ENCODE measurements at regions not wholly inside any gene's neighbourhood (a gene's known extent, or its start where the extent isn't known, plus 50 kb on each side); places are given as distances from the start of the nearest gene placed in this dataset.

- DNase-seq (ENCODE audit: low read depth), result no peak
- Histone ChIP-seq H3K4me3 (ENCODE audit: low read depth, low read length) (no peak overlapping the region), H3K36me3 (ENCODE audit: control insufficient read depth, insufficient read depth, low read length) (no peaks in the 10 kb centered on the region), H3K27me3 (ENCODE audit: control insufficient read depth, insufficient read depth, low read length) (no peaks in the 10 kb centered on the region)
- no peak for TF ChIP-seq CTCF (IDR thresholded peaks at IDR 0.05; ENCODE audit: insufficient read depth, low read length, poor library complexity, severe bottlenecking)
Measured at GRCh38 chr6:23327621-23328020, 758.3 kb downstream of the HDGFL1 start.

GRCh38 chr6:23329086-23329485 lies 759.7 kb downstream of the HDGFL1 start:
- Histone ChIP-seq H3K27me3 (ENCODE audit: control insufficient read depth, insufficient read depth, low read length) (no peaks in the 10 kb centered on the region), H3K4me3 (ENCODE audit: low read depth, low read length) (no peak overlapping the region), H3K36me3 (ENCODE audit: control insufficient read depth, insufficient read depth, low read length) (no peaks in the 10 kb centered on the region)
- no peak for TF ChIP-seq CTCF (IDR thresholded peaks at IDR 0.05; ENCODE audit: insufficient read depth, low read length, poor library complexity, severe bottlenecking)
- DNase-seq (ENCODE audit: low read depth), result no peak

- H3K4me3 ChIP-seq (ENCODE audit: low read depth, low read length), result no peak overlapping the region
- no peaks in the 10 kb centered on the region for H3K27me3 ChIP-seq (ENCODE audit: control insufficient read depth, insufficient read depth, low read length)
- DNase-seq (ENCODE audit: low read depth), result no peak
- TF ChIP-seq CTCF (IDR thresholded peaks at IDR 0.05; ENCODE audit: insufficient read depth, low read length, poor library complexity, severe bottlenecking), result no peak
- no peaks in the 10 kb centered on the region for H3K36me3 ChIP-seq (ENCODE audit: control insufficient read depth, insufficient read depth, low read length)
Measured at GRCh38 chr6:23330632-23331031, 761.3 kb downstream of the HDGFL1 start.

GRCh38 chr6:23334360-23334759 lies 765.0 kb downstream of the HDGFL1 start:
- TF ChIP-seq CTCF (IDR thresholded peaks at IDR 0.05; ENCODE audit: insufficient read depth, low read length, poor library complexity, severe bottlenecking), result no peak
- H3K4me3 ChIP-seq (ENCODE audit: low read depth, low read length), result no peak overlapping the region

GRCh38 chr6:23335894-23336293 lies 766.5 kb downstream of the HDGFL1 start:
- Histone ChIP-seq H3K27me3 (ENCODE audit: control insufficient read depth, insufficient read depth, low read length) (no peaks in the 10 kb centered on the region), H3K4me3 (ENCODE audit: low read depth, low read length) (no peak overlapping the region), H3K36me3 (ENCODE audit: control insufficient read depth, insufficient read depth, low read length) (no peaks in the 10 kb centered on the region)
- TF ChIP-seq CTCF (IDR thresholded peaks at IDR 0.05; ENCODE audit: insufficient read depth, low read length, poor library complexity, severe bottlenecking), result no peak
- no peak for DNase-seq (ENCODE audit: low read depth)

More at GRCh38 chr6:23334360-23334759, 765.0 kb downstream of the HDGFL1 start:
- Histone ChIP-seq H3K36me3 (ENCODE audit: control insufficient read depth, insufficient read depth, low read length) (no peaks in the 10 kb centered on the region), H3K27me3 (ENCODE audit: control insufficient read depth, insufficient read depth, low read length) (no peaks in the 10 kb centered on the region)
- no peak for DNase-seq (ENCODE audit: low read depth)

- H3K36me3 ChIP-seq (ENCODE audit: control insufficient read depth, insufficient read depth, low read length), result no peaks in the 10 kb centered on the region
- no peak for DNase-seq (ENCODE audit: low read depth)
- no peaks in the 10 kb centered on the region for H3K27me3 ChIP-seq (ENCODE audit: control insufficient read depth, insufficient read depth, low read length)
- no peak for TF ChIP-seq CTCF (IDR thresholded peaks at IDR 0.05; ENCODE audit: insufficient read depth, low read length, poor library complexity, severe bottlenecking)
- H3K4me3 ChIP-seq (ENCODE audit: low read depth, low read length), result no peak overlapping the region
Measured at GRCh38 chr6:23339268-23339667, 769.9 kb downstream of the HDGFL1 start.

Measured in kidney epithelial cell (primary cell).